ENCODE measurements at regions not wholly inside any gene's neighbourhood (a gene's known extent, or its start where the extent isn't known, plus 50 kb on each side); places are given as distances from the start of the nearest gene placed in this dataset.

DNA sequence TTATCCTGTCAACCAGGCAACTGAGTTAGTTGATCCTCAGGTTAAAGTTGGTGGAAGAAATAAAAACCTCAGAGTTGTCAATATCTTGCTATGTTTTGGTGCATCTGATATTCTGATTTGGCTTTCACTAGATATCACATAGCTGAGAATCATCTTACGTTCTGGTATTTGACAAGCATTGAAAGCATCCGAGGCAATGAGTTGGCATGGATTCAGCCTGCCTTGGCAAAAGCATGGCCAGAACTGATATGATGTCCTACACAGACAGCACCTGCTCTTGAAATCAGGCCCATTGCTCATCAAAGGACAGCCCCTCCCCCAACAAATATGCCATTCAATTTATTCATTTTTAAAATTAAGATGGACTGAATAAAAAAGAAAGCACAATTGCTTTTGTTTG, 320.7 kb upstream of the ATP2B1 start:
- DNase-seq: no peak
- H3K36me3 ChIP-seq: no peaks in the 10 kb centered on the region
- no peak overlapping the region for H3K4me3 ChIP-seq
- no peak overlapping the region for H3K9ac ChIP-seq (ENCODE audit: low read depth in 2 of 2, low read length in 2 of 2)
- H3K4me1 ChIP-seq: no peaks in the 10 kb centered on the region
- no peaks in the 10 kb centered on the region for H3K9me3 ChIP-seq
- no peak overlapping the region for H3K27ac ChIP-seq
- H3K27me3 ChIP-seq: no peaks in the 10 kb centered on the region
- intact Hi-C loops (cut with DNase I): loop anchor here (10.0 kb wide), 1 partner anchor 485 kb away; no protein-coding TSS in a partner anchor
- TF ChIP-seq, protein P1, sequence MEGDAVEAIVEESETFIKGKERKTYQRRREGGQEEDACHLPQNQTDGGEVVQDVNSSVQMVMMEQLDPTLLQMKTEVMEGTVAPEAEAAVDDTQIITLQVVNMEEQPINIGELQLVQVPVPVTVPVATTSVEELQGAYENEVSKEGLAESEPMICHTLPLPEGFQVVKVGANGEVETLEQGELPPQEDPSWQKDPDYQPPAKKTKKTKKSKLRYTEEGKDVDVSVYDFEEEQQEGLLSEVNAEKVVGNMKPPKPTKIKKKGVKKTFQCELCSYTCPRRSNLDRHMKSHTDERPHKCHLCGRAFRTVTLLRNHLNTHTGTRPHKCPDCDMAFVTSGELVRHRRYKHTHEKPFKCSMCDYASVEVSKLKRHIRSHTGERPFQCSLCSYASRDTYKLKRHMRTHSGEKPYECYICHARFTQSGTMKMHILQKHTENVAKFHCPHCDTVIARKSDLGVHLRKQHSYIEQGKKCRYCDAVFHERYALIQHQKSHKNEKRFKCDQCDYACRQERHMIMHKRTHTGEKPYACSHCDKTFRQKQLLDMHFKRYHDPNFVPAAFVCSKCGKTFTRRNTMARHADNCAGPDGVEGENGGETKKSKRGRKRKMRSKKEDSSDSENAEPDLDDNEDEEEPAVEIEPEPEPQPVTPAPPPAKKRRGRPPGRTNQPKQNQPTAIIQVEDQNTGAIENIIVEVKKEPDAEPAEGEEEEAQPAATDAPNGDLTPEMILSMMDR (IDR thresholded peaks at IDR 0.05): no peak

DNA sequence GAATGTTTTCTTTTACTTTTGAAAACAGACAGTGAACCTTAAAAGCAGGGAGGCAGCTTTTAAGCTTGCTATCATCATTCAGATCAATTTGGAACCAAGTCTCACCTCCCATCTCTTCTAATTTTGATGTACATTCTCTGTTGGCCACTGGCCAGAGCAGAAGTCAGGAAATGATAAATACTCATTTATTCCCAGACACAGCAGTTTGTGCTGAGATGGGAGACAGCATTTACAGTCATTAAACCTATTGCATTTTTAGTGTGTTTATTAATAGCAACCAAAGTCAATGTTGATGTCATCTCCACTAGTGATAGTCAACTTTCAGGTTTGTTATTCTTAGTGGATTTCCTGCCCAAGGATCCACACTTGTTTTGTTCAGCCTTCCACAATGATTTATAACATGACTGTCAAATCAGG, 320.0 kb upstream of the ATP2B1 start:
- no peaks in the 10 kb centered on the region for H3K9me3 ChIP-seq
- DNase-seq: no peak
- TF ChIP-seq, protein P1 (IDR thresholded peaks at IDR 0.05): no peak

DNA sequence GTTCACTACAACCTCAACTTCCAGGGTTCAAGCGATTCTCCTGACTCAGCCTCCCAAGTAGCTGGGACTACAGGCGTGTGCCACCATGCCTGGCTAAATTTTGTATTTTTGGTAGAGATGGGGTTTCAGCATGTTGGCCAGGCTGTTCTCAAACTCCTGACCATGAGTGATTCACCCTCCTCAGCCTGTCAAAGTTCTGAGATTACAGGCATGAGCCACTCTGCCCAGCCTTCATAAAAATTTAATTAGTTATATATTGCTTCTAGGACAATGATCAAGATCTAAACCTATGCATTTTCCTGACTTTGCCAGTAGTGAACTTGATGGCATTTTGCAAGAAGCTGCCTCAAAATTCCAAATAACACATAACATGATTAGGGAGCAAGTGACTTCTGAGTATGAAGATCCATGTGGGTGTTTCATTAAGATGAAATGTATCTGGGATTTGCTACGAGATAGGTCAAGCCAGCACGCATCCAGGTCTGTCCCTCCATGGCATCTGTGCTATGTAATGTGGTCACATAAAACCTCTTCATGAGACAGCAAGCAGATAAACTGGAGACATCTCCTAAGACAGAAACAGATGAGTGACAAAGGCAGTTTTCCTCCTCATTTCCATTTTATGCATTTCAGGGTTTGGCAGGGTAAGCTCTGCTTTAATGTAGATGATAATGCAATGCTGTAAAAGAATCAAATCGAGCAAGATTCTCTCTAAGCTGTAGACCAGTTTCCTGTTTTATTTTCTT, 319.4 kb upstream of the ATP2B1 start:
- no peaks in the 10 kb centered on the region for H3K36me3 ChIP-seq
- TF ChIP-seq, protein P1 (IDR thresholded peaks at IDR 0.05): no peak
- no peak overlapping the region for H3K9ac ChIP-seq (ENCODE audit: low read depth in 2 of 2, low read length in 2 of 2)
- H3K27ac ChIP-seq: no peak overlapping the region
- H3K27me3 ChIP-seq: no peaks in the 10 kb centered on the region
- H3K4me1 ChIP-seq: no peaks in the 10 kb centered on the region
- no peak overlapping the region for H3K4me3 ChIP-seq
- no peak for DNase-seq
- intact Hi-C loops (cut with DNase I): loop anchor here (10.0 kb wide), 1 partner anchor 483 kb away; no protein-coding TSS in a partner anchor
- H3K9me3 ChIP-seq: no peaks in the 10 kb centered on the region

More for the DNA sequence above, 320.0 kb upstream of the ATP2B1 start:
- no peaks in the 10 kb centered on the region for H3K36me3 ChIP-seq
- H3K4me1 ChIP-seq: no peaks in the 10 kb centered on the region
- no peak overlapping the region for H3K27ac ChIP-seq
- H3K9ac ChIP-seq (ENCODE audit: low read depth in 2 of 2, low read length in 2 of 2): no peak overlapping the region
- intact Hi-C loops (cut with DNase I): loop anchor here (10.0 kb wide), 1 partner anchor 484 kb away; no protein-coding TSS in a partner anchor
- no peaks in the 10 kb centered on the region for H3K27me3 ChIP-seq
- no peak overlapping the region for H3K4me3 ChIP-seq

DNA sequence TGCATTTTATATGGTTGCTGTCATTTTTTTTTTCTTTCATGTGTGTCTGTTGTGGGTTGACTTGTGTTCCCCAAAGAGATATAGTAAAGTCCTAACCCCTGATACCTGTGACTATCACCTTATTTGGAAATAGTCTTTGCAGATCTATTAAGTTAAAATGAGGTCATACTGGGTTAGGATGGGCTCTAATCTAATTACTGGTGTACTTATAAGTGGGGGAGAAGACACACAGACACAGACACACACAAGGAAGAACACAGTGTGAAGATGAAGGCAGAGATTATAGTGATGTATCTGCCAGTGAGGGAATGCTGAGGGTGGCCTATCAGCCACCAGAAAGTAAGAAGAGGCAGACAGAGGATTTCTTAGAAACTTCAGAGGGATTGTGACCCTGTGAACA, 318.4 kb upstream of the ATP2B1 start:
- Histone ChIP-seq H3K36me3 (no peaks in the 10 kb centered on the region), H3K27ac (no peak overlapping the region), H3K27me3 (no peaks in the 10 kb centered on the region), H3K9me3 (no peaks in the 10 kb centered on the region), H3K4me1 (no peaks in the 10 kb centered on the region), H3K4me3 (no peak overlapping the region), H3K9ac (ENCODE audit: low read depth in 2 of 2, low read length in 2 of 2) (no peak overlapping the region)
- intact Hi-C loops (cut with DNase I): loop anchor here (10.0 kb wide), 1 partner anchor 482 kb away; no protein-coding TSS in a partner anchor
- TF ChIP-seq, protein P1 (IDR thresholded peaks at IDR 0.05): no peak
- no peak for DNase-seq

DNA sequence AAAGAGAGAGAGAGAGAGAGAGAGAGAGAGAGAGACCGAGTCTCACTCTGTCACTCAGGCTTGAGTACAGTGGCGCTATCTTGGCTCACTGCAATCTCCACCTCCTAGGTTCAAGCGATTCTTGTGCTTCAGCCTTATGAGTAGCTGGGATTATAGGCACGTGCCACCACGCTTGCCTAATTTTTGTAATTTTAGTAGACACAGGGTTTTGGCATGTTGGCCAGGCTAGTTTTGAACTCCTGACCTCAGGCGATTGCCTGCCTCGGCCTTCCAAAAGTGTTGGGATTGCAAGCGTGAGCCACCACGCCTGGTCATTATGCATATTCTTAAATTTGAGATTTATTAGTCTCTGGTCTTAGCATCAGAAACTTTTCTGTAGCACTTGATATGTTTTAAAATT, 317.9 kb upstream of the ATP2B1 start:
- Histone ChIP-seq H3K9ac (ENCODE audit: low read depth in 2 of 2, low read length in 2 of 2) (no peak overlapping the region), H3K4me1 (no peaks in the 10 kb centered on the region), H3K9me3 (no peaks in the 10 kb centered on the region), H3K4me3 (no peak overlapping the region), H3K27ac (no peak overlapping the region), H3K27me3 (no peaks in the 10 kb centered on the region), H3K36me3 (no peaks in the 10 kb centered on the region)
- DNase-seq: no peak
- intact Hi-C loops (cut with DNase I): loop anchor here (10.0 kb wide), 1 partner anchor 482 kb away; no protein-coding TSS in a partner anchor
- TF ChIP-seq, protein P1 (IDR thresholded peaks at IDR 0.05): no peak

All from colonic mucosa (tissue), 4 donors.